ENCODE measurements at regions not wholly inside any gene's neighbourhood (a gene's known extent, or its start where the extent isn't known, plus 50 kb on each side); places are given as distances from the start of the nearest gene placed in this dataset.

DNA sequence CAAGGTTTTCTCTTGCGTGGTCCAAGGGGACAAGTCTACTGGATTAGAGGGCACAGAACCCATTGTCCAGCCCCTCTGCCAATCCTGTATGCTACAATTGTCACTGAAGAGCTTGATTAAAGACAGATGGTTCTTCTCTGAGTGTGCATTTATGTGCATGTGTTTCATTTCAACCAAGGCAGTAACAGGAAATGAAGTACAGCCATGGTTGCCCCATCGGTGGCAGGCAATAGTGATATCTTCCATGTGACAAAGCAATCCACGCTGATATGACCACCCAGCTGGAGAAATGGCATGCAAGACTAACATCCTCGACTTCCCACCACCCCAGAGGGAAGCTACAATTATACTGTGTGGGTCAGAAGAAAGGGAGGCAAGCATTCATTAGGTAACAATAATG lies 85.5 kb downstream of the UNC5CL start:
- TF ChIP-seq, protein P1, sequence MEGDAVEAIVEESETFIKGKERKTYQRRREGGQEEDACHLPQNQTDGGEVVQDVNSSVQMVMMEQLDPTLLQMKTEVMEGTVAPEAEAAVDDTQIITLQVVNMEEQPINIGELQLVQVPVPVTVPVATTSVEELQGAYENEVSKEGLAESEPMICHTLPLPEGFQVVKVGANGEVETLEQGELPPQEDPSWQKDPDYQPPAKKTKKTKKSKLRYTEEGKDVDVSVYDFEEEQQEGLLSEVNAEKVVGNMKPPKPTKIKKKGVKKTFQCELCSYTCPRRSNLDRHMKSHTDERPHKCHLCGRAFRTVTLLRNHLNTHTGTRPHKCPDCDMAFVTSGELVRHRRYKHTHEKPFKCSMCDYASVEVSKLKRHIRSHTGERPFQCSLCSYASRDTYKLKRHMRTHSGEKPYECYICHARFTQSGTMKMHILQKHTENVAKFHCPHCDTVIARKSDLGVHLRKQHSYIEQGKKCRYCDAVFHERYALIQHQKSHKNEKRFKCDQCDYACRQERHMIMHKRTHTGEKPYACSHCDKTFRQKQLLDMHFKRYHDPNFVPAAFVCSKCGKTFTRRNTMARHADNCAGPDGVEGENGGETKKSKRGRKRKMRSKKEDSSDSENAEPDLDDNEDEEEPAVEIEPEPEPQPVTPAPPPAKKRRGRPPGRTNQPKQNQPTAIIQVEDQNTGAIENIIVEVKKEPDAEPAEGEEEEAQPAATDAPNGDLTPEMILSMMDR (IDR thresholded peaks at IDR 0.05): no peak
- TF ChIP-seq POLR2A (IDR thresholded peaks at IDR 0.05): no peak

Measured in right lobe of liver (tissue), 4 donors.